Upper lobe of left lung (tissue), 4 donors: ENCODE measurements at regions not wholly inside any gene's neighbourhood (a gene's known extent, or its start where the extent isn't known, plus 50 kb on each side); places are given as distances from the start of the nearest gene placed in this dataset.
"Not testable (repeated sequence)": the region's sequence is repeated elsewhere in the genome, so short reads cannot be mapped to it uniquely, and the experiment has no call there.

Experiments used
- EP300 ChIP-seq, 4 donors: sonication (generic); formaldehyde crosslinking; IDR thresholded peaks; one replicate each; pipeline ENCODE4 v1.5.1; 2017; ENCODE audit warnings: antibody characterized with exemption in 4 of 4, control low read depth in 2 of 4
- POLR2A ChIP-seq, 4 donors: fragments of 450-650 bp; IDR thresholded peaks; one replicate each; pipeline ENCODE4 v1.5.1; 2016 to 2017; ENCODE audit warnings: antibody characterized with exemption in 4 of 4, mild to moderate bottlenecking in 2 of 4
- POLR2AphosphoS5 ChIP-seq, 2 donors: sonication (generic); formaldehyde crosslinking; IDR thresholded peaks; one replicate each; pipeline ENCODE4 v1.5.1; 2017; ENCODE audit warnings: antibody characterized with exemption in 2 of 2
- TF ChIP-seq, protein P1 (sequence below), 6 experiments: fragments of 450-650 bp in 4 of 6; fragments of 200-600 bp in 2 of 6; sonication (generic) in 2 of 6; IDR thresholded peaks; one replicate each; pipeline ENCODE4 v1.5.1; 2016 to 2019; ENCODE audit warnings: antibody characterized with exemption in 6 of 6

DNA sequence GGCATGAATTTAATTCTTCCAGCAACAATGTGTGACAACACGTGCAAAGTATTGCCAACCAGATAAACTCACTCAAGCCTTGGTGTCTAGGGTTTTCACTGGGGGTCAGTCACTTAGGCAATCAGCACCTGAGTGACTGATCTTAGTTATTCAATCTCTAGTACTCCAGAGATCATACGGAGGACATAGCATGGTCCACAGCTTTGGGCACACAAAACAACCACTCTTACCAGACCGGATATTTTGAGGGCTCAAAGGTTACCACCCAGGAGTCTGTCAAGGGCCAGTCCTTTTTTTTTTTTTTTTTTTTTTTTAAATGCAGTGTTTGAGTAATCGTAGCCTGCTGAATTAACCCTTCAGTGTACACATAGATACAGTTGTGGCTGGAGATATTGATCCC lies 699.2 kb downstream of the PRIM2 start:
- not testable (repeated sequence) for TF ChIP-seq POLR2A, POLR2AphosphoS5, EP300 (IDR thresholded peaks at IDR 0.05)
- TF ChIP-seq, protein P1, sequence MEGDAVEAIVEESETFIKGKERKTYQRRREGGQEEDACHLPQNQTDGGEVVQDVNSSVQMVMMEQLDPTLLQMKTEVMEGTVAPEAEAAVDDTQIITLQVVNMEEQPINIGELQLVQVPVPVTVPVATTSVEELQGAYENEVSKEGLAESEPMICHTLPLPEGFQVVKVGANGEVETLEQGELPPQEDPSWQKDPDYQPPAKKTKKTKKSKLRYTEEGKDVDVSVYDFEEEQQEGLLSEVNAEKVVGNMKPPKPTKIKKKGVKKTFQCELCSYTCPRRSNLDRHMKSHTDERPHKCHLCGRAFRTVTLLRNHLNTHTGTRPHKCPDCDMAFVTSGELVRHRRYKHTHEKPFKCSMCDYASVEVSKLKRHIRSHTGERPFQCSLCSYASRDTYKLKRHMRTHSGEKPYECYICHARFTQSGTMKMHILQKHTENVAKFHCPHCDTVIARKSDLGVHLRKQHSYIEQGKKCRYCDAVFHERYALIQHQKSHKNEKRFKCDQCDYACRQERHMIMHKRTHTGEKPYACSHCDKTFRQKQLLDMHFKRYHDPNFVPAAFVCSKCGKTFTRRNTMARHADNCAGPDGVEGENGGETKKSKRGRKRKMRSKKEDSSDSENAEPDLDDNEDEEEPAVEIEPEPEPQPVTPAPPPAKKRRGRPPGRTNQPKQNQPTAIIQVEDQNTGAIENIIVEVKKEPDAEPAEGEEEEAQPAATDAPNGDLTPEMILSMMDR (IDR thresholded peaks at IDR 0.05) = not testable (repeated sequence)
